ENCODE measurements at regions not wholly inside any gene's neighbourhood (a gene's known extent, or its start where the extent isn't known, plus 50 kb on each side); places are given as distances from the start of the nearest gene placed in this dataset.

DNA sequence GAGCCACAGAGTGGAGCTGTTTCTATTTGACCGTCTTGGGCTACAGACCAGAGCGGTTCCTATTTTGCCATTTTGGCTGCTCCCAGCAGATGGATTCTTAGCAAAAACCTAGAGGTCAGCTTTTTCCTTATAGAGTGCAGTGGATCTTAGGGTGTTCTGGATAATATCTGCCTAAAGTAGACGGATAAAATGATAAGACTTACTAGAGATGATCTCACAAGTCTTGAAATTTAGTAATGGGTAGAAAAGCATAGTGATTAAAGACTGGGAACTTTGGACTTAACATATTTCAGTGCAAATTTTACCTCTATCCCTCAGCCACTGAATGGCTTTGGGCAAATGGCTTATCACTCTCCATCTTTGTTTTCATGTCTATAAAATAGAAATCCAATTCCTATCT lies 439.8 kb downstream of the ADGRL2 start:
- no peak for ATAC-seq (ENCODE audit: low read depth)
- Histone ChIP-seq H4K5ac (ENCODE audit: low read depth, low read length) (no peak overlapping the region), H3K9ac (ENCODE audit: low read depth, low read length) (no peak overlapping the region), H3K79me1 (ENCODE audit: low read depth in 1 of 2, low read length in 2 of 2) (no peaks in the 10 kb centered on the region), H2BK15ac (ENCODE audit: low read depth, low read length) (no peak overlapping the region), H3K4ac (ENCODE audit: low read depth, low read length) (no peak overlapping the region), H3K23ac (ENCODE audit: low read depth, low read length) (no peak overlapping the region), H2BK5ac (ENCODE audit: low read depth, low read length, poor library complexity, severe bottlenecking) (no peak overlapping the region), H2AFZ (replicated peaks; ENCODE audit: low read length, poor library complexity) (no peak overlapping the region), H3K18ac (ENCODE audit: low read depth, low read length) (no peak overlapping the region), H2AK9ac (replicated peaks; ENCODE audit: low read depth, low read length, poor library complexity) (no peak overlapping the region), H4K20me1 (ENCODE audit: insufficient read depth, low read length) (no peaks in the 10 kb centered on the region), H2AK5ac (ENCODE audit: low read depth, low read length) (no peak overlapping the region), H3K14ac (replicated peaks; ENCODE audit: low read depth, low read length) (no peak overlapping the region), H2BK20ac (ENCODE audit: low read depth, low read length) (no peak overlapping the region), H4K8ac (ENCODE audit: low read depth in 2 of 2, low read length in 2 of 2) (no peak overlapping the region), H3K56ac (ENCODE audit: extremely low read depth, insufficient read depth, low read length) (no peak overlapping the region), H3K9me1 (ENCODE audit: insufficient read depth, low read length) (no peaks in the 10 kb centered on the region), H2BK120ac (ENCODE audit: low read depth, low read length) (no peak overlapping the region), H3K36me3 (ENCODE audit: control insufficient read depth, insufficient read depth, low read length) (no peaks in the 10 kb centered on the region), H3K27ac (ENCODE audit: insufficient read depth, low read length) (no peak overlapping the region), H3K27me3 (ENCODE audit: control insufficient read depth, insufficient read depth, low read length) (no peaks in the 10 kb centered on the region), H3K4me1 (ENCODE audit: control insufficient read depth, insufficient read depth, low read length) (no peaks in the 10 kb centered on the region), H3K4me3 (ENCODE audit: insufficient read depth, low read depth, low read length) (no peak overlapping the region), H3K4me2 (ENCODE audit: low read depth, low read length) (no peak overlapping the region), H3K9me3 (ENCODE audit: control insufficient read depth, insufficient read depth, low read length) (peaks cover 10% of the 10 kb centered on the region), H4K91ac (ENCODE audit: insufficient read depth, low read depth, low read length) (no peak overlapping the region)
- ChIA-PET POLR2A (ENCODE audit: unreplicated experiment) (no interaction called here), CTCF (no interaction called here)
- dilution Hi-C loops (cut with HindIII; ENCODE audit: low sequenced_read_pairs, unreplicated experiment) (no loop called here), in situ Hi-C loops (cut with MboI; ENCODE audit: low sequenced_read_pairs) (no loop called here), intact Hi-C loops (cut with micrococcal nuclease) (no loop called here)
- DNase-seq: no peak
- no TSS peak for BruUV-seq (replicated peaks)
- no CpG with 5 or more reads among the region's 3 CpGs for WGBS, 2 experiments (ENCODE audit: extremely low coverage in 2 of 2, insufficient read length in 1 of 2)
- TF ChIP-seq, protein P1, sequence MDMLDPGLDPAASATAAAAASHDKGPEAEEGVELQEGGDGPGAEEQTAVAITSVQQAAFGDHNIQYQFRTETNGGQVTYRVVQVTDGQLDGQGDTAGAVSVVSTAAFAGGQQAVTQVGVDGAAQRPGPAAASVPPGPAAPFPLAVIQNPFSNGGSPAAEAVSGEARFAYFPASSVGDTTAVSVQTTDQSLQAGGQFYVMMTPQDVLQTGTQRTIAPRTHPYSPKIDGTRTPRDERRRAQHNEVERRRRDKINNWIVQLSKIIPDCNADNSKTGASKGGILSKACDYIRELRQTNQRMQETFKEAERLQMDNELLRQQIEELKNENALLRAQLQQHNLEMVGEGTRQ (IDR thresholded peaks at IDR 0.05; ENCODE audit: low read depth, low read length): no peak
- TF ChIP-seq RFX5 (IDR thresholded peaks at IDR 0.05; ENCODE audit: low read depth, low read length): no peak
- no peak for TF ChIP-seq CEBPB (IDR thresholded peaks at IDR 0.05; ENCODE audit: low read depth, low read length)
- no peak for TF ChIP-seq NFE2L2 (IDR thresholded peaks at IDR 0.05; ENCODE audit: low read depth, low read length)
- TF ChIP-seq, protein P2, sequence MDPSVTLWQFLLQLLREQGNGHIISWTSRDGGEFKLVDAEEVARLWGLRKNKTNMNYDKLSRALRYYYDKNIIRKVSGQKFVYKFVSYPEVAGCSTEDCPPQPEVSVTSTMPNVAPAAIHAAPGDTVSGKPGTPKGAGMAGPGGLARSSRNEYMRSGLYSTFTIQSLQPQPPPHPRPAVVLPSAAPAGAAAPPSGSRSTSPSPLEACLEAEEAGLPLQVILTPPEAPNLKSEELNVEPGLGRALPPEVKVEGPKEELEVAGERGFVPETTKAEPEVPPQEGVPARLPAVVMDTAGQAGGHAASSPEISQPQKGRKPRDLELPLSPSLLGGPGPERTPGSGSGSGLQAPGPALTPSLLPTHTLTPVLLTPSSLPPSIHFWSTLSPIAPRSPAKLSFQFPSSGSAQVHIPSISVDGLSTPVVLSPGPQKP (IDR thresholded peaks at IDR 0.05; ENCODE audit: borderline replicate concordance, low read depth, low read length): no peak
- TF ChIP-seq BHLHE40 (IDR thresholded peaks at IDR 0.05; ENCODE audit: low read depth, low read length): no peak
- TF ChIP-seq, protein P3, sequence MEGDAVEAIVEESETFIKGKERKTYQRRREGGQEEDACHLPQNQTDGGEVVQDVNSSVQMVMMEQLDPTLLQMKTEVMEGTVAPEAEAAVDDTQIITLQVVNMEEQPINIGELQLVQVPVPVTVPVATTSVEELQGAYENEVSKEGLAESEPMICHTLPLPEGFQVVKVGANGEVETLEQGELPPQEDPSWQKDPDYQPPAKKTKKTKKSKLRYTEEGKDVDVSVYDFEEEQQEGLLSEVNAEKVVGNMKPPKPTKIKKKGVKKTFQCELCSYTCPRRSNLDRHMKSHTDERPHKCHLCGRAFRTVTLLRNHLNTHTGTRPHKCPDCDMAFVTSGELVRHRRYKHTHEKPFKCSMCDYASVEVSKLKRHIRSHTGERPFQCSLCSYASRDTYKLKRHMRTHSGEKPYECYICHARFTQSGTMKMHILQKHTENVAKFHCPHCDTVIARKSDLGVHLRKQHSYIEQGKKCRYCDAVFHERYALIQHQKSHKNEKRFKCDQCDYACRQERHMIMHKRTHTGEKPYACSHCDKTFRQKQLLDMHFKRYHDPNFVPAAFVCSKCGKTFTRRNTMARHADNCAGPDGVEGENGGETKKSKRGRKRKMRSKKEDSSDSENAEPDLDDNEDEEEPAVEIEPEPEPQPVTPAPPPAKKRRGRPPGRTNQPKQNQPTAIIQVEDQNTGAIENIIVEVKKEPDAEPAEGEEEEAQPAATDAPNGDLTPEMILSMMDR (conservative IDR thresholded peaks at IDR 0.05; ENCODE audit: low read depth, low read length): no peak
- no peak for TF ChIP-seq CHD1 (IDR thresholded peaks at IDR 0.05; ENCODE audit: low read depth, low read length)
- TF ChIP-seq RCOR1 (IDR thresholded peaks at IDR 0.05; ENCODE audit: insufficient replicate concordance, low read length): no peak
- no peak for TF ChIP-seq MAFK (IDR thresholded peaks at IDR 0.05; ENCODE audit: low read depth, low read length)
- TF ChIP-seq POLR2A (IDR thresholded peaks at IDR 0.05; ENCODE audit: low read depth, low read length): no peak
- no peak for TF ChIP-seq SMC3 (IDR thresholded peaks at IDR 0.05; ENCODE audit: low read depth, low read length)
- TF ChIP-seq FOS (IDR thresholded peaks at IDR 0.05; ENCODE audit: low read depth, low read length): no peak
- no peak for TF ChIP-seq MAZ (IDR thresholded peaks at IDR 0.05; ENCODE audit: borderline replicate concordance, low read depth, low read length)
- TF ChIP-seq MXI1 (IDR thresholded peaks at IDR 0.05; ENCODE audit: borderline replicate concordance, low read depth, low read length): no peak
- no peak for TF ChIP-seq RAD21 (IDR thresholded peaks at IDR 0.05; ENCODE audit: low read length)
